GM19324 (cell line): ENCODE measurements at regions not wholly inside any gene's neighbourhood (a gene's known extent, or its start where the extent isn't known, plus 50 kb on each side); places are given as distances from the start of the nearest gene placed in this dataset.

Source experiments
- ATAC-seq: cut with Tn5 transposase; IDR thresholded peaks from one replicate; pipeline ENCODE4 v1.9.1; 2021; ENCODE audit warnings: mild to moderate bottlenecking, moderate library complexity; ENCODE audit not compliant: unreplicated experiment, low FRiP score

GRCh38 chr9:23611869-23612268 is 214.2 kb downstream of the ELAVL2 start:
- ATAC-seq = no peak

GRCh38 chr9:23615569-23615968 is 210.5 kb downstream of the ELAVL2 start:
- ATAC-seq = no peak

- no peak for ATAC-seq
Measured at GRCh38 chr9:23621188-23621587, 204.9 kb downstream of the ELAVL2 start.

- ATAC-seq = no peak
Measured at GRCh38 chr9:23621924-23622323, 204.1 kb downstream of the ELAVL2 start.

- no peak for ATAC-seq
Measured at GRCh38 chr9:23622396-23622795, 203.6 kb downstream of the ELAVL2 start.

GRCh38 chr9:23630488-23630887 is 195.6 kb downstream of the ELAVL2 start:
- no peak for ATAC-seq

GRCh38 chr9:23635276-23635675 is 190.8 kb downstream of the ELAVL2 start:
- ATAC-seq = no peak

GRCh38 chr9:23636199-23636598 is 189.8 kb downstream of the ELAVL2 start:
- no peak for ATAC-seq

GRCh38 chr9:23638011-23638410 is 188.0 kb downstream of the ELAVL2 start:
- ATAC-seq = no peak

GRCh38 chr9:23638837-23639426 is 187.1 kb downstream of the ELAVL2 start:
- no peak for ATAC-seq
